GM12878 (cell line): ENCODE measurements at regions not wholly inside any gene's neighbourhood (a gene's known extent, or its start where the extent isn't known, plus 50 kb on each side); places are given as distances from the start of the nearest gene placed in this dataset.

Experiments
- ATAC-seq: fragments of 200-7000 bp; cut with Tn5 transposase; 3 replicates; pipeline ENCODE4 v1.9.1; 2020; ENCODE audit warnings: mild to moderate bottlenecking, moderate library complexity
- BruUV-seq: library from RNA; stranded (reverse); fragments of 400-500 nt; replicated peaks from 2 replicates; lab custom pipeline; 2021; lab: Mats Ljungman, UMichigan
- CTCF ChIA-PET: fragments of 300-600 bp; sonication (Branson Sonifier 250); formaldehyde crosslinking; extraction: SDS; loops from one replicate; lab custom pipeline; 2021; ENCODE audit warnings: inconsistent platforms; lab: Yijun Ruan, JAX
- POLR2A ChIA-PET: fragments of 350-600 bp; formaldehyde crosslinking; extraction: SDS; loops from one replicate; lab custom pipeline; 2021; ENCODE audit warnings: inconsistent platforms; lab: Charles Lee
- RAD21 ChIA-PET: fragments of 300-600 bp; sonication (Branson Sonifier 250); formaldehyde crosslinking; loops from one replicate; lab custom pipeline; 2023; ENCODE audit warnings: antibody characterized with exemption; ENCODE audit not compliant: unreplicated experiment; lab: Charles Lee
- SMC1A ChIA-PET: fragments of 300-600 bp; sonication (Branson Sonifier 250); formaldehyde crosslinking; loops from one replicate; lab custom pipeline; 2023; ENCODE audit not compliant: unreplicated experiment, uncharacterized antibody; lab: Charles Lee
- DNase-seq: peaks from one replicate; pipeline ENCODE4 v3.0.0-alpha.2; 2011; ENCODE audit warnings: low read depth, low spot score
- FAIRE-seq: peaks from 3 replicates; lab custom pipeline; 2011; peaks lifted over from hg19 to GRCh38; lab: Jason Lieb, UNC
- H2AFZ ChIP-seq: 2 replicates; pipeline ENCODE4 v1.6.0; 2011; ENCODE audit warnings: low read depth, low read length, control low read depth; ENCODE audit not compliant: control insufficient read depth
- H3K27ac ChIP-seq: 2 replicates; pipeline ENCODE4 v1.5.1; 2011; ENCODE audit warnings: control low read depth; ENCODE audit not compliant: control insufficient read depth, insufficient read depth
- H3K27me3 ChIP-seq, 2 experiments: replicated peaks in 1 of 2; 2 replicates each; pipeline versions ENCODE4 v1.6.0 to v1.6.1; 2011; ENCODE audit warnings: low read length in 1 of 2; ENCODE audit not compliant: control insufficient read depth in 2 of 2, insufficient read depth in 2 of 2
- H3K36me3 ChIP-seq, 2 experiments: 2 replicates each; pipeline ENCODE4 v1.5.1; 2011; ENCODE audit warnings: low read length in 1 of 2; ENCODE audit not compliant: control insufficient read depth in 2 of 2, insufficient read depth in 2 of 2
- H3K4me1 ChIP-seq: 2 replicates; pipeline ENCODE4 v1.6.1; 2011; ENCODE audit warnings: mild to moderate bottlenecking, low read length, moderate library complexity, mixed read lengths; ENCODE audit not compliant: control insufficient read depth, insufficient read depth
- H3K4me2 ChIP-seq: 2 replicates; pipeline ENCODE4 v1.6.0; 2011; ENCODE audit warnings: control low read depth; ENCODE audit not compliant: control insufficient read depth, insufficient read depth
- H3K4me3 ChIP-seq: fragments of 200-600 bp; sonication (generic); 2 replicates; pipeline ENCODE4 v1.5.1; 2016
- H3K79me2 ChIP-seq: 2 replicates; pipeline ENCODE4 v1.6.0; 2011; ENCODE audit warnings: low read length; ENCODE audit not compliant: control insufficient read depth, insufficient read depth
- H3K9ac ChIP-seq: 2 replicates; pipeline ENCODE4 v1.8.0; 2011; ENCODE audit warnings: low read length, control low read depth, mixed read lengths; ENCODE audit not compliant: control insufficient read depth, insufficient read depth
- H3K9me3 ChIP-seq: replicated peaks from 3 replicates; pipeline ENCODE4 v1.5.1; 2011; ENCODE audit warnings: mild to moderate bottlenecking, low read length; ENCODE audit not compliant: control insufficient read depth, insufficient read depth
- H4K20me1 ChIP-seq: 2 replicates; pipeline ENCODE4 v1.6.0; 2011; ENCODE audit not compliant: control insufficient read depth, insufficient read depth
- ATF7 ChIP-seq: fragments of 450-650 bp; IDR thresholded peaks from 2 replicates; pipeline ENCODE4 v1.6.1; 2016; ENCODE audit warnings: low read depth, mild to moderate bottlenecking
- HDAC2 ChIP-seq: fragments of 200-600 bp; sonication (generic); IDR thresholded peaks from 2 replicates; pipeline ENCODE4 v1.6.1; 2017
- IKZF1 ChIP-seq: fragments of 450-650 bp; conservative IDR thresholded peaks from 2 replicates; pipeline ENCODE4 v1.6.1; 2017; ENCODE audit warnings: antibody characterized with exemption, mild to moderate bottlenecking
- RBBP5 ChIP-seq: fragments of 200-600 bp; sonication (generic); conservative IDR thresholded peaks from 2 replicates; pipeline ENCODE4 v1.6.1; 2016
- TAF1 ChIP-seq: IDR thresholded peaks from 2 replicates; pipeline ENCODE4 v1.6.1; 2011; ENCODE audit warnings: mild to moderate bottlenecking, low read depth, low read length, borderline replicate concordance
- WGBS: methylation state at CpG from one replicate; pipeline ENCODE4 v1.1.6; 2016; ENCODE audit warnings: low lambda C conversion rate; ENCODE audit not compliant: insufficient replicate concordance, insufficient coverage; ENCODE audit errors: missing lambda C conversion rate; 5-methylcytosine and 5-hydroxymethylcytosine counted together
- in situ Hi-C: fragments of 300-500 bp; cut with MboI; formaldehyde crosslinking; loops from 9 replicates; pipeline ENCODE4 v1.14.3; 2018; ENCODE audit warnings: mixed read lengths
- intact Hi-C: fragments of 100-400 bp; cut with micrococcal nuclease; formaldehyde crosslinking; loops from one replicate; pipeline ENCODE4 v1.14.2; 2022; ENCODE audit not compliant: unreplicated experiment
- TF ChIP-seq, protein P1 (sequence below), 3 experiments: IDR thresholded peaks in 2 of 3; conservative IDR thresholded peaks in 1 of 3; 2 replicates each; pipeline ENCODE4 v1.5.1; 2011; ENCODE audit warnings: low read depth in 3 of 3, low read length in 3 of 3, mild to moderate bottlenecking in 3 of 3, control low read depth in 2 of 3, moderate library complexity in 2 of 3, inconsistent platforms in 1 of 3, mixed read lengths in 1 of 3; ENCODE audit not compliant: control insufficient read depth in 2 of 3, insufficient read depth in 1 of 3; ENCODE audit errors: extremely low read depth in 1 of 3
- TF ChIP-seq, protein P2 (sequence below): fragments of 450-650 bp; IDR thresholded peaks from 2 replicates; pipeline ENCODE4 v1.6.1; 2016; ENCODE audit warnings: mild to moderate bottlenecking

DNA sequence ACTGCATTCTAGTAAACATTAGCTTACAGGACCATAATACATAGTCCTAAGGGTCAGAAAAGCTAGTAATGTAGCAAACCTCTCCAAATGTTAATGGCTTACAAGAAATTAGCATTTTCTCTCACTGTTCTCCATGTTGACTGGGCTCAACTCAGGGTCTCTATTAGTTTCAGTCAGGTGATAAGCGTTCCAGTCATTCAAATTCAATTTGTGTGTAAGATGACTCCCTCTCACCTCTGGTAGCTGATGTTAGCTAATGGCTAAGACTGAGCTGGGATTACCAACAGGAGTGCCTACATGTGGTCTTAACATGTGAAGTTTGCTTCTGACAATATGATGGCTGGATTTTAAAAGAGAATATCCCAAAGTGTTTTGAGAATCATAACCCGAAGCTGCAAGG, 630.5 kb upstream of the USP15 start (continued):
- TF ChIP-seq ATF7: no peak
- TF ChIP-seq IKZF1: no peak

DNA sequence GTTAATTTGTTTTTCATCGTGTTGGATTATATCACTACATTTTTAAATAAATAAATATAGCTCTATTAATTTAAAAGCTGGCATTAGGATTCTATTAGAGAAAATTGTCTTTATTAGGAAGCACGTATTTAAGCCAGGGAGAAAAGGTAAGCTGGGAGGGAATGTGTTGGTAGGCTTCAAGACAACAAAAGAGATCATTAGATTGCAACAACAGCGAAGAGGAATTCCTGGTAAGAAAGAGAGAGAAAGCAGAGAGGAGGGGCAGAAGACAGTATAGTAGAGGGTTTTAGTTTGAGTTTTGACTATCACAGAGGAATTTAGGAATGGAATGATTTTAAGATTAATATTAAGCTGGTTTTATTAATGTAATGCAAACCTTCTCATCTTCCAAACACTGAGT, 613.6 kb upstream of the USP15 start:
- Histone ChIP-seq H3K9me3 (no peaks in the 10 kb centered on the region), H3K36me3 (no peaks in the 10 kb centered on the region), H3K27me3 (no peaks in the 10 kb centered on the region), H3K27ac (no peak overlapping the region), H3K4me1 (no peaks in the 10 kb centered on the region), H3K9ac (no peak overlapping the region), H4K20me1 (no peaks in the 10 kb centered on the region), H2AFZ (no peak overlapping the region), H3K4me2 (no peak overlapping the region), H3K4me3 (no peak overlapping the region), H3K79me2 (no peaks in the 10 kb centered on the region)
- TF ChIP-seq, protein P1, sequence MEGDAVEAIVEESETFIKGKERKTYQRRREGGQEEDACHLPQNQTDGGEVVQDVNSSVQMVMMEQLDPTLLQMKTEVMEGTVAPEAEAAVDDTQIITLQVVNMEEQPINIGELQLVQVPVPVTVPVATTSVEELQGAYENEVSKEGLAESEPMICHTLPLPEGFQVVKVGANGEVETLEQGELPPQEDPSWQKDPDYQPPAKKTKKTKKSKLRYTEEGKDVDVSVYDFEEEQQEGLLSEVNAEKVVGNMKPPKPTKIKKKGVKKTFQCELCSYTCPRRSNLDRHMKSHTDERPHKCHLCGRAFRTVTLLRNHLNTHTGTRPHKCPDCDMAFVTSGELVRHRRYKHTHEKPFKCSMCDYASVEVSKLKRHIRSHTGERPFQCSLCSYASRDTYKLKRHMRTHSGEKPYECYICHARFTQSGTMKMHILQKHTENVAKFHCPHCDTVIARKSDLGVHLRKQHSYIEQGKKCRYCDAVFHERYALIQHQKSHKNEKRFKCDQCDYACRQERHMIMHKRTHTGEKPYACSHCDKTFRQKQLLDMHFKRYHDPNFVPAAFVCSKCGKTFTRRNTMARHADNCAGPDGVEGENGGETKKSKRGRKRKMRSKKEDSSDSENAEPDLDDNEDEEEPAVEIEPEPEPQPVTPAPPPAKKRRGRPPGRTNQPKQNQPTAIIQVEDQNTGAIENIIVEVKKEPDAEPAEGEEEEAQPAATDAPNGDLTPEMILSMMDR (IDR thresholded peaks at IDR 0.05 in 2 of 3, conservative IDR thresholded peaks at IDR 0.05 in 1 of 3; ENCODE audit: control insufficient read depth in 2 of 3, extremely low read depth in 1 of 3, insufficient read depth in 1 of 3, low read depth in 3 of 3, low read length in 3 of 3): no peak
- TF ChIP-seq TAF1: no peak
- TF ChIP-seq HDAC2: no peak
- TF ChIP-seq, protein P2, sequence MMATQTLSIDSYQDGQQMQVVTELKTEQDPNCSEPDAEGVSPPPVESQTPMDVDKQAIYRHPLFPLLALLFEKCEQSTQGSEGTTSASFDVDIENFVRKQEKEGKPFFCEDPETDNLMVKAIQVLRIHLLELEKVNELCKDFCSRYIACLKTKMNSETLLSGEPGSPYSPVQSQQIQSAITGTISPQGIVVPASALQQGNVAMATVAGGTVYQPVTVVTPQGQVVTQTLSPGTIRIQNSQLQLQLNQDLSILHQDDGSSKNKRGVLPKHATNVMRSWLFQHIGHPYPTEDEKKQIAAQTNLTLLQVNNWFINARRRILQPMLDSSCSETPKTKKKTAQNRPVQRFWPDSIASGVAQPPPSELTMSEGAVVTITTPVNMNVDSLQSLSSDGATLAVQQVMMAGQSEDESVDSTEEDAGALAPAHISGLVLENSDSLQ: no peak
- no peak for TF ChIP-seq RBBP5
- ATAC-seq (no peak), FAIRE-seq (no peak), DNase-seq (no peak)
- BruUV-seq: no TSS peak
- in situ Hi-C loops (no loop called here), intact Hi-C loops (no loop called here)
- 7% methylated on average over 3 of the region's 3 CpGs for WGBS
- POLR2A ChIA-PET: no interaction called here
- RAD21 ChIA-PET: no interaction called here
- SMC1A ChIA-PET: interaction anchor here (1.2 kb wide), 2 partner anchors 16 to 267 kb away, joined by 3 to 5 read pairs; no protein-coding TSS in a partner anchor
- CTCF ChIA-PET: interaction anchor here (1.5 kb wide), 1 partner anchor 9 kb away, joined by 4 read pairs; no protein-coding TSS in a partner anchor
